Middle frontal gyrus (tissue), 1 donor: ENCODE measurements at regions not wholly inside any gene's neighbourhood (a gene's known extent, or its start where the extent isn't known, plus 50 kb on each side); places are given as distances from the start of the nearest gene placed in this dataset.

ENCODE experiments used
- DNase-seq: peaks from one replicate; pipeline ENCODE4 v3.0.0-alpha.2; 2015; ENCODE audit warnings: low spot score; ENCODE audit errors: extremely low spot score

DNA sequence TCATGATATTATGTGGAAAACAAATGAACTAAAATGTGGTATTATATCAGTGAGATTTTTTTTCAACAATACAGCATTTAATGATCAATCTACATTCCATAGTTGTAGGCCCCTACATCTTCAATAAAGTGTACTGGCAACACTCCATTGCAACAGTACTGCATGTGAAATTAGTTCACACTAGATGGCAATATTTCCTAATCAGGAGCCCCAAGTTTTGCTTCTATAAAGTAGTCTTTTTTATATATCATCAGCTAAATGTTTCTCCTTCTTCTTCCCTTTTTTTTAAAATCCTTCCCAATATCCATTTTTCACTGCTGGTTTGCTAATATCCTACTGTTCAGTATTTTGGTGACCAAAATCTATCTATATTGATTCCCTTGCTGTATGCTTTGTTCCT is 528.3 kb upstream of the ATXN8OS start:
- DNase-seq, result no peak

DNA sequence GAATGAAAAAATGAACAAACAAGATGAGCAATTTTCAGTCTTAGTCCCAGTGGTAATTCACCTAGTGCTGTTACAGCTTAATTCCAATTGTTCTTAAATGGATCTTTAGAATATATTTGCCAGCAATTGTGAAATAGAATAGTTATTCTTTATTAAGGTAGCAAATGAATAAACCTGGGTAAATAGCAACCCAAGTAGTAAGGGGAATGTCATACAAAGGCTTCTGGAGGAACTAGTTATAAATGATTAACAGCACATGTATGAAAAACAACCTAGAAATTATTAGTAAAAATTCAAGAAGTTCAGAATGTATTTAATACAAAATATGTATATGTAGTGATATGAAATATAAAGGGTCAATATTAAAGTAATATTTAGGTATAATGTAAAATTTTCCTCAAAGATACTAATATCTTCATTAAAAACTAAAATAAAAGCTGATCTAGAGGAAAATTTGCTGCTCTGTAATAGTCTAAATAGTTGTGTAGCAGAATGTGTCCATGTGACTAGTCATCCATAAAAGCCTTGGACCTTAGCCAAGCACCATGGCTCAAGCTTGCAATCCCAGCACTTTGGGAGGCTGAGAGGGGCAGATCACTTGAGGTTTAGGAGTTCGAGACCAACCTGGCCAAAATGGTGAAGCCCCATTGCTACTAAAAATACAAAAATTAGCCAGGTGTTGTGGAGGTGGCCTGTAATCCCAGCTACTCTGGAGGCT is 535.9 kb upstream of the ATXN8OS start:
- no peak for DNase-seq

DNA sequence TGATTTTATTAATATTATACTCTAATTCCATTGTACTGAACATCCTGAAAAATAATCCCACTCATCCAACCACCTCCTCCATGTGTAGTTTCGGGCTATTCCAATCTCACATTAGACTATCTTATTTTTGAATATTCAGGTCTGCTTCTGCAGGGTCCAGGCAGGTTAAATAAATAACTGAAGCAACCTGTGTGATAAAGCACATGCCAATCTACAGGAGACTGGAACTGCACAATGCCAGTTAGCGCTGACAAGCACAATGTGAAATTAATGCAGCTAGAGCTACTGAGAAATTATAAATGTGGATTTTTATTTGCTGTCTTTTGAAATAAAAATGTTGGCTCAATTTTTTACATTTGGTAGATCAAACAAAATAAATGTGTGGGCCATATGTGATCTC is 540.1 kb upstream of the ATXN8OS start:
- no peak for DNase-seq

DNA sequence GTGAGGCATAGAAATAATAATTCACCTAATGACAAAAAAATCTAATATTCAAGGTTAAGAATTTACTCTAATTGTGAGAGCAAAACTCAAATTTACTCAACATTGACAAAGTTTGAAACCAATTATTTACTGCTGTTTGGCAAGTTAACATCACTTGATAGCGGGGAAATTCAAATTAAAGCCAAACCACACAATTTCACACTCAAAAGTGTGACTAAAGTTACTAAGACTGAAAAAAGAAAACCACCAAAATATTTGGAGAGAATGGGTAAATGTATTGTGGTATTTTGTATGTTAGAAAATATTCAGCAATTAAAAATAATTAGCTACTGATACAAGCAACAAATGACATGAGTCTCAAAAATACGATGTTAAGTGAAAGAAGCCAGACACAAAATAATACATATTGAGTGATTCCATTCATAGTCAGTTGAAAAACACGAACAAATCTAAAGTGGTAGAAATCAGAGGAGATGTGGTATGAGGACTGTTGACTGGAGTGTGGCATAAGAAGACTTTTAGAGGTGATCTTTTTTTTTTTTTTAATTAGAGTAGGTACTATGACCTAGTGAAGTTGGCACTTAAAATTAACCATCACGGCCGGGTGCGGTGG is 541.4 kb upstream of the ATXN8OS start:
- no peak for DNase-seq

DNA sequence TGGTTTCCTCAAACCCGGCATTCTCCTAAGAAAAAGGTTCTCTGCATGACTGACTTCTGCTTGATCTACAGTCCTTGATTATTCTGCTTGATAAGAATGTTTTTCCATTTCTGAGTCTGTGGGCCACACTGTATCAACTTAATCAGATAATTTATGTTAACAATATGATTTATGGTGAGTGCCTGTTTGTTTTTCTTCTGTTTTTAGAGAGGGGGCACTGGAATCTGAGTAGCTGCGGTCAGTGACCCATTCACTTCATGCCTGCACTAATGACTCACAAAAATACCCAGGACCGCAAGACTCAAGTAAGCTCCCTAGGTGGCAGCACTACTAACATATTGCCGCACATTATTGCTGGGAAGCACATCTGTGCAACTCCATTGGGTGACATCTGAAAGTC is 542.3 kb upstream of the ATXN8OS start:
- no peak for DNase-seq

DNA sequence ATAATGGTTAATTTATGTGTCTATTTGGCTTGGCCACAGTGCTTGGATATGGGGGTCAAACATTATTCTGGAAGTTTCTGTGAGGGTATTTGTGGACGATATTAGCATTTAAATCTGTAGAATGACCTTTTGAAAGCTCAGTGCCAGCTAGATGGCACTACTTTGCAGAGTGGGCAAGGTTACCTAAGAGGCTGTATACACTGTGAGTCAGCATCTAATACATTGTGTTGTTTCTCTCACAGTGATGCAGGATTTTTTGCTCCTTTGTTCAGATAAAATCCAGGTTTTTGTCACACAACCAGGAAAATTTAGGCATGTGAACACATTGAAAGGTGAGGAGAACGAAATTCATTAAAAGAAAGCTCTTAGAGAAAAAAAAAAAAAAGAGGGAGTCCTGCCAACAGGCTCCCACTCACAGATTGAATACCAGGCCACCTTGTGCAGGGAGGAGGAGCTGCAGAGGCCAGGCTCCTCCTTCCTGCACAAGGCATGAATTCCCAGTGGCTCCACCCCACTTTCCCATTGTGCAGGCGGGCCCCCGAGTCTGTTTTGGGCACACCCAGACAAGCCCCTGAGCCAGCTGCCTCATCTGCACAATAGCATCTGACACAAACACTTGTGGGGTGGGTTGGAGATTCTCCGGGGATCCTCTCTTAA is 551.0 kb upstream of the ATXN8OS start:
- no peak for DNase-seq

DNA sequence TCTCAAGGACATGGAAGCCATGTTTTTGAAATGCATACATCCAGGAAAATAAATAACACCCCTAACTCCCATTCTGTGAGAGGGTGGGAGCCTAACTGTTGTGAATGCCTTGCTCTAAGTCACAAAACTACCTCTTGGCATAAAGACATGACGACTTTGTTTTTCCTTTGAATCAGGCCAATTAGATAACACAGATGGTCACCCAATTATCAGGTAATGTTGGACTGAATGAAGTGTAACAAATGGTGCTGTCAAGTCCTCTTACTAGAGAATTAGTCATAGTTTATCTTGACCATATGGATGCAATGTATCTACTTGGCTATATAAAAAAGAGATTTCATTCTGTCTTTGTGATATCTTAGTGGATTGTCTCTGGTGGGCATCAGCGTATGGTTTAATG is 553.6 kb upstream of the ATXN8OS start:
- DNase-seq, result no peak

DNA sequence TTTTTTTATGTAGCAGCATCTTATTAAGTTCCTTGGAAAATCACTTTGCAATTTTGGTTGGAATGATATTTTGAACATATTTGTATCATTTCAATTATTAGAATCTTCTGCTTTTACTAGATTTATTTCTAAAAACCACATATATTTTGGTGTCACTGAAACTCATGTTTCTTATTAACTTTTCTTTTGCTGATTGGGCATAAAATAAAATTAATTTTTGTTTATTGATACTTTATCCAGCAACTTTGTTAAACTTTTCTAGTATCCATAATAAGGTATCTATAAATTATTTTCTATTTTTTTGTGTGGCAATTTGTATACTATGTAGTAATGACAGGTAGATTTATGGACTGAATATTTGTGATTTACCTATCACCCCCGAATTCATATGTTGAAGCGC is 556.4 kb upstream of the ATXN8OS start:
- DNase-seq, result no peak

- no peak for DNase-seq
Observed at GRCh38 chr13:69547780-69548179, 559.8 kb upstream of the ATXN8OS start.

- DNase-seq, result no peak
Observed at GRCh38 chr13:69545551-69545950, 562.1 kb upstream of the ATXN8OS start.

DNA sequence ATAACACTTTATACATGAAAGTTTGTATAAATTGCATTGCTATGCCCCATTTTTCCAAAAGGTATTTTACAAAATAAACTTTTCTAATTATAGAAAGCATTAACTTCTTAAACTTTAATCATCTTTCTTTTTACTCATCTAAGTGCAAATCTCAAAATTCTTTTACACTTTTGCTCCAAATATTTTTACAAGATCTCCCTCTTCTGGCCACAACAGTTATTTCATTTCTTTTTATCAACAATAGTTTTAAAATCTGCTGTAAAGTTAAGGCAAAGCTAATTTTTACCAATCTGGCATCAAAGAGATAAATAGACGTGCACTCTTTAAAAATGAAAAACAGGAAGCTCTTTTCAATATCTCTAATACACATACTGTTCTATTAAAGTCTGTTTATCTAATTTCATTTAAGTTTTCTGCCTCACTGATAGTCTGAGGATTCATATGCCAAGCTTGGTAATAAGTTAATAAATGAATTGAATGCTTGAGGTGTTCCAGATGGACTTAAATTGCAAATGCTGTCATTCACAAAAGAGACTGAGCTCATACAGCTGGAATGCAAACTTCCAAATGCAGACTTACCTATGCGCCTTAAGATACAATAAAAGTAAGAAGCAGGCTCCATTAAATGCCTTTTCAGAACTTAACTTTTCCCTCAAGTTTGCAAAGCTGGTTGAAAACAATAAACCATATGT is 583.0 kb upstream of the ATXN8OS start:
- DNase-seq, result no peak

GRCh38 chr13:69496981-69497380 is 610.6 kb upstream of the ATXN8OS start:
- DNase-seq, result peak; percentile 16

DNA sequence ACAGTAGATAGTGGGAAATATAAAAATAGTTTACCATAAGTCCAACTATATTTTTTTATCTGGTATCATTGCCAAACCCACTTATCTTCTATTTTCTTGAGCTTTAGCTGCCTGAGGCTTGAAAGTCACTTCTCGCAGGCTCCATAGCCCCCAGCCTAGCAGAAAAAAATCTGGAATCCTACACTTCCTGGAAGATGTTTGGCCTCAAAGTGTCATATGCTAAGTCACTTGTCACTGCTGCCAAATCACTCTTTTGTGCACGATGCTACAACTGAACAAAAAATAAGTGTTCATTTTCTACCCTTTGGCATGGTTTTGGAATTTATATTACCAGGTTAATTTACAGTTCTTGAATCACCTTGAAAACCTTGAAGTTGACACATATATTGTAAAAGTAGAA is 612.5 kb upstream of the ATXN8OS start:
- no peak for DNase-seq

DNA sequence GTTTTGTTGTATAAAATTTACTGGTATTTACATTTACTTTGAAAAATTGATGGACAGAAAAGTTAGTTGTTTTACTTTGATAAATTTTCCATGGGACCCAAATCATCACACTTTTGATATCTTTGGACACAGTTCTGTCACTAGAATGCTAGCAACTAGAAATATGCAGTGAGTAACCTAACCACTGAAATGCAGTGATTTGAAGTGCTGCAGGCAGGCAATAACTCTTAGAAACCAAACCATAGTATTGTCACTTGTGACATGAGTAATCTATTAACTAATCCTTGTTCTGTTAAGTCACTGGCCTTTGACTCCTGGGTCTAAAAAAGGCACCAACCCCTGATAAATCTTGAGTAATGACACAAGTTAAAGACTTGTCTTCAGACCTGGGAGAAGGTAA is 620.0 kb upstream of the ATXN8OS start:
- DNase-seq, result no peak

DNA sequence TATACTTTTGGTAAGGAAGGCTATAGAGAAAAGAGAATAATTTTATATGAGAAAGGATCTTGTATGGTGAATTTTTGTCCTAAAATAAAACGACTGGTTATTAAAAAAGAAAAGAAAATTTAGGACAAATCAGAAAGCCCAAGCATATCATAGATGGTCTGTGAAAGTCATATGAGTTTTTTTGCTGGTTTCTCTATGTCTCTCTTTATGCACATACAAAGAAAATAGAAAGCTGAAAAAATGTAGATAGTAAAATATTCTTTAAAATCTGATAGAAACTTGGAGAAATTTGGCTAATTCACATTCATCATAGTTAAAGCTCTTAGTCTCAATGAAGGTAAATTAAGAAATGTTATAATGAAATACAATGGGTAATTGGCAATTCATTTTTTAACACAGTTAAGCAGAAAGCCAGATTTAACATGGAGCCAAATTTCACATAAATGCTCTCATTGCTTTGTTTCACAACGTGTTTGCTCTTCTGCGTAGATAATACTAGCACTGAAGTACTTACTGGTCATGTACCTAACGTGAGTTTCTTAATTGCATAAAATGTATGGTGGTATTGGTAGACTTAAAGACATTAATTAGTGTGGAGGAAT is 621.5 kb upstream of the ATXN8OS start:
- DNase-seq, result no peak

- no peak for DNase-seq
Observed at GRCh38 chr13:69477451-69477850, 630.2 kb upstream of the ATXN8OS start.

GRCh38 chr13:69474011-69474685 is 633.5 kb upstream of the ATXN8OS start:
- DNase-seq, result no peak

GRCh38 chr13:69468624-69469023 is 639.0 kb upstream of the ATXN8OS start:
- no peak for DNase-seq

GRCh38 chr13:69461397-69461796 is 646.2 kb upstream of the ATXN8OS start:
- DNase-seq, result no peak

- DNase-seq, result no peak
Observed at GRCh38 chr13:69459346-69459745, 648.3 kb upstream of the ATXN8OS start.

DNA sequence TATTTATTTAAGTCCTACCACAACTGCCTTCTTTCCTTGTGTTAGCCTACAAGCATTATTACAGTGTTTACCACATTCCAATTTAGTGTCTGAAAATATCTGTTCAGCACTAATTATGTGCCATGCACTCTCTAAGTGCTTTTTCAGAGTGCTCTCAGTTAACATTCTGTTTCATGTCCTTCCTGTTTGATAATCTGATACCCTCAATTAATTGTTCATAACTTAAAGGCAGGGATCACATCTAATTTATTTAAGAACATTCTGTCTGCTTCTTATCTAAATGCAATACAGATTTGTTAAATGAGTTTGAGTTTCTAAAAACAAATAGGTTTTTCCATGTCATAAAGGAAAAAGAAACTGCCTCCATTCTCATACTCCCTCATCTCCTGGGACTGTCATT is 649.6 kb upstream of the ATXN8OS start:
- DNase-seq, result no peak
